Neuronal stem cell (in vitro differentiated cells): ENCODE measurements at regions not wholly inside any gene's neighbourhood (a gene's known extent, or its start where the extent isn't known, plus 50 kb on each side); places are given as distances from the start of the nearest gene placed in this dataset.

ENCODE experiments used
- DNase-seq: peaks from one replicate; pipeline ENCODE4 v3.0.0-alpha.2; 2013; ENCODE audit warnings: low spot score
- H2AFZ ChIP-seq: one replicate; pipeline ENCODE4 v1.6.1; 2013; ENCODE audit warnings: mild to moderate bottlenecking, low read length, inconsistent platforms
- H2AK5ac ChIP-seq: 2 replicates; pipeline ENCODE4 v1.6.1; 2013; ENCODE audit warnings: low read depth, mild to moderate bottlenecking, inconsistent platforms, low read length, moderate library complexity, mixed read lengths
- H2BK120ac ChIP-seq: 2 replicates; pipeline ENCODE4 v1.6.1; 2013; ENCODE audit warnings: low read depth, mild to moderate bottlenecking, inconsistent platforms, low read length, moderate library complexity, mixed read lengths
- H2BK12ac ChIP-seq: one replicate; pipeline ENCODE4 v1.6.1; 2013; ENCODE audit warnings: low read length, inconsistent platforms
- H2BK15ac ChIP-seq: 2 replicates; pipeline ENCODE4 v1.6.1; 2013; ENCODE audit warnings: mild to moderate bottlenecking, low read length, inconsistent platforms, mixed read lengths
- H2BK5ac ChIP-seq: one replicate; pipeline ENCODE4 v1.6.1; 2013; ENCODE audit warnings: inconsistent platforms, mild to moderate bottlenecking, low read length, moderate library complexity
- H3K14ac ChIP-seq: one replicate; pipeline ENCODE4 v1.6.1; 2013; ENCODE audit warnings: low read length, inconsistent platforms
- H3K18ac ChIP-seq: 2 replicates; pipeline ENCODE4 v1.6.1; 2013; ENCODE audit warnings: low read length, inconsistent platforms
- H3K23ac ChIP-seq: 2 replicates; pipeline ENCODE4 v1.6.1; 2013; ENCODE audit warnings: low read depth, mild to moderate bottlenecking, mixed read lengths, low read length, inconsistent platforms; ENCODE audit not compliant: poor library complexity
- H3K27ac ChIP-seq: replicated peaks from 3 replicates; pipeline ENCODE4 v1.5.1; 2013; ENCODE audit warnings: low read length, inconsistent platforms
- H3K27me3 ChIP-seq, 3 experiments: 2 replicates each; pipeline ENCODE4 v1.6.1; 2013; ENCODE audit warnings: low read length in 3 of 3, mild to moderate bottlenecking in 2 of 3, inconsistent platforms in 1 of 3, low read depth in 1 of 3, mixed read lengths in 1 of 3, moderate library complexity in 1 of 3; ENCODE audit not compliant: control insufficient read depth in 3 of 3, insufficient read depth in 3 of 3
- H3K36me3 ChIP-seq, 2 donors: replicated peaks in 1 of 2; 2 replicates each; pipeline ENCODE4 v1.6.1; 2013; ENCODE audit warnings: low read length in 2 of 2; ENCODE audit not compliant: control insufficient read depth in 2 of 2, insufficient read depth in 2 of 2
- H3K4ac ChIP-seq: 2 replicates; pipeline ENCODE4 v1.6.1; 2013; ENCODE audit warnings: inconsistent platforms, mild to moderate bottlenecking, low read length, moderate library complexity
- H3K4me1 ChIP-seq, 2 donors: 1 replicate in 1 of 2; 2 replicates in 1 of 2; pipeline ENCODE4 v1.6.1; 2013; ENCODE audit warnings: low read length in 2 of 2, low read depth in 1 of 2; ENCODE audit not compliant: control insufficient read depth in 2 of 2, insufficient read depth in 1 of 2
- H3K4me2 ChIP-seq: one replicate; pipeline ENCODE4 v1.6.1; 2013; ENCODE audit warnings: mild to moderate bottlenecking, low read length, inconsistent platforms; ENCODE audit not compliant: insufficient read depth, poor library complexity, severe bottlenecking
- H3K4me3 ChIP-seq, 2 donors: 2 replicates each; pipeline ENCODE4 v1.5.1; 2013; ENCODE audit warnings: low read length in 2 of 2, mild to moderate bottlenecking in 2 of 2, inconsistent platforms in 1 of 2, moderate library complexity in 1 of 2
- H3K79me1 ChIP-seq: one replicate; pipeline ENCODE4 v1.6.1; 2013; ENCODE audit warnings: low read depth, mild to moderate bottlenecking, inconsistent platforms, low read length, moderate library complexity
- H3K9ac ChIP-seq: one replicate; pipeline ENCODE4 v1.6.1; 2013; ENCODE audit warnings: mild to moderate bottlenecking, low read depth, low read length, inconsistent platforms; ENCODE audit not compliant: poor library complexity
- H3K9me3 ChIP-seq, 2 donors: replicated peaks in 1 of 2; 2 replicates each; pipeline versions ENCODE3 to v1.6.1; 2013; ENCODE audit warnings: low read length in 2 of 2, mild to moderate bottlenecking in 2 of 2, inconsistent platforms in 1 of 2, low read depth in 1 of 2, mixed read lengths in 1 of 2, moderate library complexity in 1 of 2; ENCODE audit not compliant: control insufficient read depth in 2 of 2, insufficient read depth in 1 of 2
- H4K8ac ChIP-seq: one replicate; pipeline ENCODE4 v1.6.1; 2013; ENCODE audit warnings: low read depth, mild to moderate bottlenecking, inconsistent platforms, low read length, moderate library complexity
- H4K91ac ChIP-seq: one replicate; pipeline ENCODE4 v1.6.1; 2013; ENCODE audit warnings: low read length, low read depth, mild to moderate bottlenecking, inconsistent platforms; ENCODE audit not compliant: poor library complexity
- WGBS, 2 donors: extraction: QIAGEN DNeasy Blood & Tissue Kit; methylation state at CpG; one replicate each; pipeline ENCODE4 v1.1.7; 2013; ENCODE audit warnings: missing lambda C conversion rate in 2 of 2, mixed read lengths in 1 of 2; ENCODE audit not compliant: insufficient read length in 2 of 2, insufficient replicate concordance in 1 of 2; ENCODE audit errors: extremely low coverage in 2 of 2; 5-methylcytosine and 5-hydroxymethylcytosine counted together

DNA sequence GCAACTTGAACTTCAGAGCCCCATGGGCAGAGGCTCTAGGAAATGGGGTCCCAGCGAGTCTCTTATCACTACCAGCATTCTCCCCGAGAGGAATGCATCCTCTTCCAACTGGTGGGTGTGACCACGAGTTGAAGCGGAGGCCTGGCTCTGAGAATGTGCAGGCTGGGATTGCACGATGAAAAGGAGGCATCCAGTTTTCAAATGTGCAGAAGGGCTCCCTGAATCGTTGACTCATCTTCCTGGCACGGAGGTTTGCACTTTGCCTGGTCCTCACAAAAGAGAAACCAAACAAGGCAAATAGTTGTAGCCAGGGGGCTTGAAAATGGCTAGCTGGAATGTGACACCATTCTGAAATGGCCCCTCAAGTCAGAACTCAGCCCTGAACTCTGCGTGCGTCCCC, 216.7 kb downstream of the GLI2 start:
- H3K4me2 ChIP-seq: no peak overlapping the region
- H2BK120ac ChIP-seq: no peak overlapping the region
- H4K91ac ChIP-seq: no peak overlapping the region
- no peak overlapping the region for H4K8ac ChIP-seq
- no peaks in the 10 kb centered on the region for H3K9me3 ChIP-seq
- no peak overlapping the region for H3K4me3 ChIP-seq
- peaks cover 19% of the 10 kb centered on the region for H3K79me1 ChIP-seq
- no peak overlapping the region for H3K4ac ChIP-seq
- H3K9ac ChIP-seq: no peak overlapping the region
- DNase-seq: no peak
- H2BK5ac ChIP-seq: no peak overlapping the region
- H2BK15ac ChIP-seq: no peak overlapping the region
- H3K14ac ChIP-seq: no peak overlapping the region
- WGBS, 2 donors: no CpG with 5 or more reads among the region's 9 CpGs
- peak overlapping the region; percentile 11 for H3K18ac ChIP-seq
- no peak overlapping the region for H2AK5ac ChIP-seq
- H3K4me1 ChIP-seq: peaks cover 0 to 3% of the 10 kb centered on the region in 2 donors
- H3K23ac ChIP-seq: no peak overlapping the region
- H2AFZ ChIP-seq: no peak overlapping the region
- H3K36me3 ChIP-seq: peaks cover 12 to 85% of the 10 kb centered on the region in 2 donors
- H3K27me3 ChIP-seq: no peaks in the 10 kb centered on the region
- no peak overlapping the region for H2BK12ac ChIP-seq
- no peak overlapping the region for H3K27ac ChIP-seq

DNA sequence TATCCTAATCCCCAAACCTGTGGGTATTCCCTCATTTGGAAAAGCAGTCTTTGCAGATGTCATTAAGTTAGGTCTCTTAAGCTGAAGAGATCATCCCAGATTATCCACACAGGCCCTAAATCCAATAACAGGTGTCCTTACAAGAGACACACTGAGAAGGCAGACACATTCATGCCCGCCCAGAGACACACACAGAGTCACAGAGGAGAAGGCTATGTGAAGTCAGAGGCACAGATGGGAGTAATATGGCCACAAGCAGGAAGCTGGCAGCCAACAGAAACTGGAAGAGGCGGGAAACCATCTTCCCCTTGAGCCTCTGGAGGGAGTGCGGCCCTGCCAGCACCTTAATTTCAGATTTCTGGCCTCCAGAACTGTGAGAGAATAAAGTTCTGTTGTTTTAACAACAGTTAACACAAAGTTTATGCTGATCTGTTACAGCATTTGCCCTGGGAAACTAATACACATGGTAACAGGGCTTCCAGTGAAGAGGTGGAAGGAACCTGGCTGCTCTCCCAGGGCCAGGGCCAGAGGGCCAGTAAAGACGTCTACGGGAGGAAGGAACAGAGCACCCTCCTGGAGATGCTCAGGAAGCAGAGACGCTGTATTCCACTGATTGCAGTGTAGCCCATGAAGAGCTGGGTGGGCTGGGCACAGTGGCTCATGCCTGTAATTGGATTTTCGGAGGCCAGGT, 217.5 kb downstream of the GLI2 start:
- H2AK5ac ChIP-seq: no peak overlapping the region
- H2BK5ac ChIP-seq: no peak overlapping the region
- no peak overlapping the region for H2BK12ac ChIP-seq
- no peak for DNase-seq
- no peak overlapping the region for H4K8ac ChIP-seq
- H2BK15ac ChIP-seq: no peak overlapping the region
- WGBS, 2 donors: no CpG with 5 or more reads among the region's 7 CpGs
- peaks cover 20% of the 10 kb centered on the region for H3K79me1 ChIP-seq
- peaks cover 12 to 88% of the 10 kb centered on the region in 2 donors for H3K36me3 ChIP-seq
- H3K18ac ChIP-seq: no peak overlapping the region
- no peak overlapping the region for H3K4ac ChIP-seq
- no peaks in the 10 kb centered on the region for H3K9me3 ChIP-seq
- H3K14ac ChIP-seq: no peak overlapping the region
- no peak overlapping the region for H3K9ac ChIP-seq
- H3K23ac ChIP-seq: no peak overlapping the region
- no peak overlapping the region for H2AFZ ChIP-seq
- no peak overlapping the region for H3K27ac ChIP-seq
- H3K27me3 ChIP-seq: no peaks in the 10 kb centered on the region
- no peak overlapping the region for H4K91ac ChIP-seq
- peaks cover 0 to 3% of the 10 kb centered on the region in 2 donors for H3K4me1 ChIP-seq
- H3K4me3 ChIP-seq: no peak overlapping the region
- no peak overlapping the region for H2BK120ac ChIP-seq
- H3K4me2 ChIP-seq: no peak overlapping the region

DNA sequence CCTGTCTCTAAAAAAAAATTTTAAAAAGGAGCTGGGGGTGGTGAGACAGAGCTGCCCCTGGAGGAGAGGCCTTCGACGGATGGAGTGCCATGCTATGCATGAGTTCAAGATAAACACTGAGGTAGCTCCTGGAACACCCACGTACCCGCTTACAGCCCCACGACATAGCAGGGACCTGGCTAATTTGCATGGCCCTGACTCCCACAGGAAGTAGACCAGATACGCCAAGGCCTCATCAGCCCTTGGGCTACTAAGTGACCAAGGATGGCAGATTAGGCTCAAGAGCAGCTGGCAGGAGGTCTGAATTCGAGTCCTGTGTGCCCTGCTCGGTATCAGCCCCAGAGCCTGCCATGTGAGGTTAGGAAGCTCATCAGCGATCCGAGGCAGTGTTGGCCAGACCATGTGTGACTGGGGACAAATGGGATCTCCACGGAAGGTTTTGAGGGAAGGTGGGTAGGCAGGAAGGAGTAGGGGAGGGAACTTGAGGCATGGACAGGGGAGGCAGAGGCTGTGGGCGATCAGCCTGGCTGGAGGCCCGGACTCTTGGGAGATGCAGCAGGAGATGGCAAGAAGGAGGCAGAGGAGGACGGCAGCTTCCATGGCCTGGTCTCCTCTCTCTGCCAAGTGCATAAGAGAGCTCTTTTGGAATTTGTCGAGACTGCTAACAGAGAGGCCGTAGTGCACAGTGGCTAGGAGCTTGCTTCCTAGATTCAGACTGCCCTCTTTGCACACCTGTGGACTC, 218.3 kb downstream of the GLI2 start:
- Histone ChIP-seq H3K27me3 (no peaks in the 10 kb centered on the region), H2BK12ac (no peak overlapping the region), H3K4me1 (peaks cover 0 to 4% of the 10 kb centered on the region in 2 donors), H3K4me2 (no peak overlapping the region), H3K4ac (no peak overlapping the region), H3K4me3 (no peak overlapping the region), H2AFZ (no peak overlapping the region), H2AK5ac (no peak overlapping the region), H2BK120ac (no peak overlapping the region), H3K36me3 (peaks cover 13 to 93% of the 10 kb centered on the region in 2 donors), H2BK15ac (no peak overlapping the region), H3K9me3 (no peaks in the 10 kb centered on the region), H4K8ac (no peak overlapping the region), H3K9ac (peak overlapping the region; percentile 45), H3K23ac (peak overlapping the region; percentile 68), H3K27ac (no peak overlapping the region), H3K18ac (no peak overlapping the region), H4K91ac (no peak overlapping the region), H3K79me1 (peaks cover 16% of the 10 kb centered on the region), H2BK5ac (no peak overlapping the region), H3K14ac (no peak overlapping the region)
- WGBS, 2 donors: no CpG with 5 or more reads among the region's 16 CpGs
- DNase-seq: no peak

DNA sequence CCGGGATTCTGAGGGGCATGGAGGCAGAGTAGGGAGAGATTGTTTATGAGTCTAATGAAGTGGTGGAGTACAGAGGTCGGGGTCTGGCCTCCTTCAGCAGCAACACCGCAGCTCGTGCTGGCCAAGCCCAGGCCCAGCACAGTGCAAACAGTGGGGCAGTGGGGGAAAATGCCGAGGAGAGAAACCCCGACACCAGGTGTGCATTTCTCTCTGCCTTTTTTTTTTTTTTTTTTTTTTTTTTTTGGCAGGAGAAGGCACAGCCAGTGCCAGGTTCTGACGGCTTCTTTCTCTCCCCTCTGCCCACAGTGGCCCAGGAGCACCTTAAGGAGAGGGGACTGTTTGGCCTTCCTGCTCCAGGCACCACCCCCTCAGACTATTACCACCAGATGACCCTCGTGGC, 219.3 kb downstream of the GLI2 start:
- Histone ChIP-seq H3K4me3 (no peak overlapping the region), H3K9ac (no peak overlapping the region), H3K4ac (no peak overlapping the region), H3K18ac (no peak overlapping the region), H3K79me1 (peaks cover 9% of the 10 kb centered on the region), H2BK120ac (no peak overlapping the region), H4K91ac (no peak overlapping the region), H3K27ac (no peak overlapping the region), H2BK12ac (no peak overlapping the region), H3K4me2 (no peak overlapping the region), H3K4me1 (peaks cover 0 to 4% of the 10 kb centered on the region in 2 donors), H3K36me3 (peaks cover 19 to 99% of the 10 kb centered on the region in 2 donors), H2BK15ac (no peak overlapping the region), H3K9me3 (no peaks in the 10 kb centered on the region), H4K8ac (no peak overlapping the region), H3K23ac (no peak overlapping the region), H2BK5ac (no peak overlapping the region), H3K27me3 (no peaks in the 10 kb centered on the region), H2AK5ac (no peak overlapping the region), H3K14ac (no peak overlapping the region), H2AFZ (no peak overlapping the region)
- WGBS, 2 donors: no CpG with 5 or more reads among the region's 8 CpGs
- no peak for DNase-seq
